Skeletal muscle tissue (tissue), 3 donors: ENCODE measurements at regions not wholly inside any gene's neighbourhood (a gene's known extent, or its start where the extent isn't known, plus 50 kb on each side); places are given as distances from the start of the nearest gene placed in this dataset.
"Not testable (repeated sequence)": the region's sequence is repeated elsewhere in the genome, so short reads cannot be mapped to it uniquely, and the experiment has no call there.

Source experiments
- H3K27ac ChIP-seq: one replicate; pipeline ENCODE4 v1.7.0; 2013; ENCODE audit warnings: mild to moderate bottlenecking, low read depth, low read length, inconsistent platforms
- H3K27me3 ChIP-seq, 3 donors: one replicate each; pipeline ENCODE4 v1.7.0; 2013; ENCODE audit warnings: low read length in 3 of 3; ENCODE audit not compliant: control insufficient read depth in 3 of 3, insufficient read depth in 3 of 3
- H3K36me3 ChIP-seq, 3 donors: one replicate each; pipeline ENCODE4 v1.7.0; 2013; ENCODE audit warnings: low read length in 3 of 3; ENCODE audit not compliant: control insufficient read depth in 3 of 3, insufficient read depth in 3 of 3
- H3K4me1 ChIP-seq, 3 donors: one replicate each; pipeline ENCODE4 v1.7.0; 2013; ENCODE audit warnings: low read length in 3 of 3, mild to moderate bottlenecking in 3 of 3; ENCODE audit not compliant: control insufficient read depth in 3 of 3, insufficient read depth in 3 of 3
- H3K4me3 ChIP-seq, 3 donors: one replicate each; pipeline ENCODE4 v1.7.0; 2013; ENCODE audit warnings: low read length in 3 of 3
- H3K9ac ChIP-seq, 3 donors: one replicate each; pipeline ENCODE4 v1.7.0; 2013; ENCODE audit warnings: low read length in 3 of 3, mild to moderate bottlenecking in 3 of 3, moderate library complexity in 2 of 3, low read depth in 1 of 3
- H3K9me3 ChIP-seq, 3 donors: one replicate each; pipeline ENCODE4 v1.7.0; 2013; ENCODE audit warnings: low read length in 3 of 3; ENCODE audit not compliant: control insufficient read depth in 3 of 3
- donor health status: Osteomylitis.

- not testable (repeated sequence) for H3K9me3 ChIP-seq, H3K27me3 ChIP-seq, H3K4me1 ChIP-seq, H3K9ac ChIP-seq, H3K4me3 ChIP-seq, H3K36me3 ChIP-seq, H3K27ac ChIP-seq
Measured at GRCh38 chr4:52157071-52157470, 106.0 kb downstream of the SPATA18 start.

DNA sequence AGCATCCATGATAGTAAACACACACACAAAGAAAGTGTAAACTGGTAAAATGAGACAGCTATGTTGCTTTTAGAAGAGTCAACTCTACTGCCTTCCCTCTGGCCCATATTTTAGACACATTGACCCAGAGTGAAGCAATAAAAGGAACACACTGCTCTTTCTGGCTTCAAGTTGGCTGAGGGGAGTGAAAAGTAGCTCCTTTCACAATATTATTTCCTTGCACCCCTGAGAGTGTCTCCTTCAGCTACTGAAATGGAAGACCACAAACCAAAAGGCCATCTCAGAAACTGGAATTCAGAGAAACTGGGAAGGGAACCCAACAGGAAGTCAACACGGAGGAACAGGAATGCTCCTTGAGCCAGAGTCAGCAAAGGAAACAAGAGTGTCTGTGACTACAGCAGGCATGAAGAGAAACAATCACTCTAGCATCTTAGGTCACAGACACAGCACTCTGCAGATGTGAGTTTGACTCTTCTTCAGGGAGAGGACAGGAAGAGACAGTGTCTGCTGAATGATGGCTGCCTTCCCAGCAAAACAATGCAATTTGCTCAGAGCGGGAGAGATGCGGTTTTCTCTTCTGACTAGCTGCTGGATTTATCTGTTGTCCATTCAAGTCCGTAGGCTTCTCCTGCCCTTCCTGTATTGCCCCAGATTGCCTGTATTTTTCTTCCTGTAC, 106.7 kb downstream of the SPATA18 start:
- Histone ChIP-seq H3K27ac (no peak overlapping the region), H3K9me3 (no peaks in the 10 kb centered on the region), H3K9ac (no peak overlapping the region), H3K36me3 (no peaks in the 10 kb centered on the region), H3K4me3 (no peak overlapping the region), H3K4me1 (no peaks in the 10 kb centered on the region), H3K27me3 (no peaks in the 10 kb centered on the region)

- H3K36me3 ChIP-seq = no peaks in the 10 kb centered on the region
- no peaks in the 10 kb centered on the region for H3K9me3 ChIP-seq
- no peak overlapping the region for H3K27ac ChIP-seq
- no peak overlapping the region for H3K4me3 ChIP-seq
- H3K9ac ChIP-seq = no peak overlapping the region
- H3K4me1 ChIP-seq = no peaks in the 10 kb centered on the region
- no peaks in the 10 kb centered on the region for H3K27me3 ChIP-seq
Measured at GRCh38 chr4:52160859-52161258, 109.8 kb downstream of the SPATA18 start.

- no peak overlapping the region for H3K27ac ChIP-seq
- no peaks in the 10 kb centered on the region for H3K36me3 ChIP-seq
- no peaks in the 10 kb centered on the region for H3K27me3 ChIP-seq
- no peak overlapping the region for H3K9ac ChIP-seq
- H3K4me1 ChIP-seq = no peaks in the 10 kb centered on the region
- no peaks in the 10 kb centered on the region for H3K9me3 ChIP-seq
- no peak overlapping the region for H3K4me3 ChIP-seq
Measured at GRCh38 chr4:52164116-52164515, 113.0 kb downstream of the SPATA18 start.

DNA sequence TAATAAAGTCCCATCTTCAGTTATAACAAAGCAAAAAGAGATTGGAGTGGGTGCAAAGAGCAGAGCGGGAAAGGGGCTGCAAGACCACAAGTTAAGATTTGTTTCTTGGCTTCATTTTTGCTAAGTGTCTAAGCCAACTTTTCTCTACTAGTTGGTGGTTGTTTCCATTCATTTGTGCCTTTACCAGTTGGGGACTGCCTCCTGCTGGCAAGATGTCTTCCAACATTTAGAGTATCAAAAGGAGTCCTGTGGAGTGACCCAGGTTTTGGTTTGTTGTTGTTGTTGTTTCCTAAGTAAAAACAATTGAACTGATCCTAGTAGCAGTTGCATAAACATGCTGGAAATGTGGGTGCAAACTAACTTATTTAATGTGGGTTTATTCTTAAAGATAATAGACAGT, 121.1 kb downstream of the SPATA18 start:
- H3K36me3 ChIP-seq = no peaks in the 10 kb centered on the region
- H3K9me3 ChIP-seq = no peaks in the 10 kb centered on the region
- H3K27ac ChIP-seq = no peak overlapping the region
- H3K4me3 ChIP-seq = no peak overlapping the region
- H3K27me3 ChIP-seq = no peaks in the 10 kb centered on the region
- H3K4me1 ChIP-seq = peaks cover 0 to 4% (median 0%) of the 10 kb centered on the region in 3 donors
- no peak overlapping the region for H3K9ac ChIP-seq

GRCh38 chr4:52173470-52174045, 122.5 kb downstream of the SPATA18 start:
- Histone ChIP-seq H3K9ac (no peak overlapping the region), H3K27ac (no peak overlapping the region), H3K9me3 (no peaks in the 10 kb centered on the region), H3K27me3 (no peaks in the 10 kb centered on the region), H3K4me3 (no peak overlapping the region), H3K4me1 (peaks cover 0 to 4% (median 0%) of the 10 kb centered on the region in 3 donors), H3K36me3 (no peaks in the 10 kb centered on the region)

DNA sequence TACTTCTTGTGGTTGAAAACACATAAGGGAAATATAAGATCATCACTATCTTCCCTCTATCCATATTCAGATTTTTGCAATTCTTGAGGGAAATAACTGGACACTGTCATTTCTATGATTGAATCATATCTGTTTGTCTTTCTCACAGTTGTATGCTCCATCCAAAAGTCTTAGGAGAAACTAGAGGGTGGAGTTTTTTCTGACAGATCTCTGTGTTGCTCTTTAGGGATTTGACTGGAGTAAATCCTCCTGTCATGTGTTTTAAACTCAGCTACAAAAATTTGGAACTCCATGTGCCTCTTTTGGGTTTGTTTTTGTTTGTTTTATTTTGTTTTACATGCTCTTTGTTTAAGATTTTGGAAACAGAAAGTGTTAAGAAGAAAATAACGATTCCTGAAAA, 136.5 kb downstream of the SPATA18 start:
- H3K27ac ChIP-seq = no peak overlapping the region
- no peak overlapping the region for H3K9ac ChIP-seq
- H3K9me3 ChIP-seq = no peaks in the 10 kb centered on the region
- H3K36me3 ChIP-seq = no peaks in the 10 kb centered on the region
- H3K4me3 ChIP-seq = no peak overlapping the region
- no peaks in the 10 kb centered on the region for H3K27me3 ChIP-seq
- H3K4me1 ChIP-seq = peaks cover 0 to 2% (median 0%) of the 10 kb centered on the region in 3 donors

DNA sequence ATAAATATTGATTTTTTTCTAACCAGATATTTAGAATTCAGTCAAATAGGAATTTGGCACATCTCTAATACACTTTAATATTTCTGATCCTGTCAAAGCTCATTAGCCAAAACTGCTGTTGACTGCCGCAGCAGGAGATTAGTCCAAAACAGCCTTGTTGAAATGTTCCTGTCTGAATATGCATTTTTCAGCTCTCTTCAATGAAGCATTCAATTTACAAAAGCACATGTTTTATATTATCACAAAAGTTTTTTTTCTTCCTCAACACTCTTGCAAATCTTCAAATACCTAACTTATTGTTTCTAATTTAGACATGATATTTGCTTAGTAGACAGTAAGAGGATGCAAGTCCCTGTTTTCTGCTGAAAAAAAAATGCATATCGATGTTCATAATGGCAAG, 140.9 kb downstream of the SPATA18 start:
- Histone ChIP-seq H3K36me3 (no peaks in the 10 kb centered on the region), H3K27ac (no peak overlapping the region)

DNA sequence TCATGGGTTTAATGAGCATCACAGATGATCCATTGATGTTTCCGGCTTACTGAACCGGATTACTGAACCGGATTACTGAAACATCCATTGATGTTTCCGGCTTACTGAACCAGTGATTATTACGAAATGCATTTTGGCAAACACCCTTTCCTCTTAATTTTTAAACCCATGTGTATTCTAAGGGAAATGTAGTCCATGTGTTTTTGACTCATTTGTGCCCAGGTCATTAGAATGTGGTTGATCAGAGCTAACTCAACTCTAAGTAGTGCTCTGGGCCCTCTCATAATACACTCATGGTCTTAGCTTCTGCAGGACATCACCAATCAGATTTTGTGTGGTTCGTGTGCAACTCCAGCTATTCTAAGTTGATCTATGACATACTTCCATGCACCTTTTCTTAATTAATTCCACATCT, 141.6 kb downstream of the SPATA18 start:
- Histone ChIP-seq H3K27ac (no peak overlapping the region), H3K36me3 (no peaks in the 10 kb centered on the region), H3K4me3 (no peak overlapping the region), H3K27me3 (no peaks in the 10 kb centered on the region), H3K4me1 (peaks cover 0 to 2% (median 0%) of the 10 kb centered on the region in 3 donors), H3K9ac (no peak overlapping the region), H3K9me3 (no peaks in the 10 kb centered on the region)

More for the DNA sequence above, 140.9 kb downstream of the SPATA18 start:
- Histone ChIP-seq H3K27me3 (no peaks in the 10 kb centered on the region), H3K9me3 (no peaks in the 10 kb centered on the region), H3K4me1 (peaks cover 0 to 2% (median 0%) of the 10 kb centered on the region in 3 donors), H3K4me3 (no peak overlapping the region), H3K9ac (no peak overlapping the region)

- H3K36me3 ChIP-seq = no peaks in the 10 kb centered on the region
- H3K27ac ChIP-seq = no peak overlapping the region
- no peaks in the 10 kb centered on the region for H3K9me3 ChIP-seq
- no peak overlapping the region for H3K9ac ChIP-seq
- no peaks in the 10 kb centered on the region for H3K27me3 ChIP-seq
- no peaks in the 10 kb centered on the region for H3K4me1 ChIP-seq
- H3K4me3 ChIP-seq = no peak overlapping the region
Measured at GRCh38 chr4:52195869-52196268, 144.8 kb downstream of the SPATA18 start.
